ENCODE measurements at regions not wholly inside any gene's neighbourhood (a gene's known extent, or its start where the extent isn't known, plus 50 kb on each side); places are given as distances from the start of the nearest gene placed in this dataset.

- TF ChIP-seq EZH2phosphoT487 (IDR thresholded peaks at IDR 0.05; ENCODE audit: insufficient read depth, low read depth), result no peak
- TF ChIP-seq EZH2 (IDR thresholded peaks at IDR 0.05; ENCODE audit: insufficient read depth, poor library complexity, severe bottlenecking), result no peak
Observed at GRCh38 chr5:98330871-98331270, 442.6 kb upstream of the RGMB start.

Measured in GM23248 (cell line).